ENCODE measurements at regions not wholly inside any gene's neighbourhood (a gene's known extent, or its start where the extent isn't known, plus 50 kb on each side); places are given as distances from the start of the nearest gene placed in this dataset.

GRCh38 chr1:96649301-96649700 lies 72.3 kb upstream of the PTBP2 start:
- TF ChIP-seq, protein P1, sequence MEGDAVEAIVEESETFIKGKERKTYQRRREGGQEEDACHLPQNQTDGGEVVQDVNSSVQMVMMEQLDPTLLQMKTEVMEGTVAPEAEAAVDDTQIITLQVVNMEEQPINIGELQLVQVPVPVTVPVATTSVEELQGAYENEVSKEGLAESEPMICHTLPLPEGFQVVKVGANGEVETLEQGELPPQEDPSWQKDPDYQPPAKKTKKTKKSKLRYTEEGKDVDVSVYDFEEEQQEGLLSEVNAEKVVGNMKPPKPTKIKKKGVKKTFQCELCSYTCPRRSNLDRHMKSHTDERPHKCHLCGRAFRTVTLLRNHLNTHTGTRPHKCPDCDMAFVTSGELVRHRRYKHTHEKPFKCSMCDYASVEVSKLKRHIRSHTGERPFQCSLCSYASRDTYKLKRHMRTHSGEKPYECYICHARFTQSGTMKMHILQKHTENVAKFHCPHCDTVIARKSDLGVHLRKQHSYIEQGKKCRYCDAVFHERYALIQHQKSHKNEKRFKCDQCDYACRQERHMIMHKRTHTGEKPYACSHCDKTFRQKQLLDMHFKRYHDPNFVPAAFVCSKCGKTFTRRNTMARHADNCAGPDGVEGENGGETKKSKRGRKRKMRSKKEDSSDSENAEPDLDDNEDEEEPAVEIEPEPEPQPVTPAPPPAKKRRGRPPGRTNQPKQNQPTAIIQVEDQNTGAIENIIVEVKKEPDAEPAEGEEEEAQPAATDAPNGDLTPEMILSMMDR (conservative IDR thresholded peaks at IDR 0.05; ENCODE audit: low read depth, low read length): no peak
- no peak for TF ChIP-seq EZH2 (IDR thresholded peaks at IDR 0.05; ENCODE audit: low read length, unreplicated experiment)
